Stimulated activated CD4-positive, alpha-beta T cell treated with anti-CD3 and anti-CD28 coated beads, Interleukin-4, amount 100 ng/mL, for 48 hours (primary cell): ENCODE measurements at regions not wholly inside any gene's neighbourhood (a gene's known extent, or its start where the extent isn't known, plus 50 kb on each side); places are given as distances from the start of the nearest gene placed in this dataset.
A peak's percentile ranks its signal among the peaks of the same experiment; 100 is the strongest.

ENCODE experiments used
- DNase-seq, 2 donors: peaks; one replicate each; pipeline ENCODE4 v3.0.0-alpha.2; 2020; ENCODE audit warnings: low read depth in 2 of 2

DNA sequence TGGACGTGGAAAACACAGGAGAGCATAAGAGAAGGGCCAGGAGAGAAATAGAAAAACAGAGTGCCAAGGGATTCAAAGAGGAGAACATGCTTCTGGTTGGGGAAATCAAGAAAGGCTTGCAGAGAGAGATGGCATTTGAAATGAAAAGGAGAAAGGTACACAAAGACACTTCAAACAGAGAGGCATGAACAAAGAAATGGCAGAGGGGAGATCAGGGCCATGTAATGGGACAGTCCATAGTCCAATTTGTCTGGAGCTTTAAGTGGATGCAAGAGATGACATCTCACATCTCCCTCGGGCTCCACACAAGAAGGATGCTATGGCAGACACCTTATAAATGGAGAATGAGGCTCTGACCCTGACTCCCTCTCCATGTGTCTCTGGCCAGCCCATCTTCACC is 331.1 kb downstream of the MLLT3 start:
- no peak for DNase-seq

DNA sequence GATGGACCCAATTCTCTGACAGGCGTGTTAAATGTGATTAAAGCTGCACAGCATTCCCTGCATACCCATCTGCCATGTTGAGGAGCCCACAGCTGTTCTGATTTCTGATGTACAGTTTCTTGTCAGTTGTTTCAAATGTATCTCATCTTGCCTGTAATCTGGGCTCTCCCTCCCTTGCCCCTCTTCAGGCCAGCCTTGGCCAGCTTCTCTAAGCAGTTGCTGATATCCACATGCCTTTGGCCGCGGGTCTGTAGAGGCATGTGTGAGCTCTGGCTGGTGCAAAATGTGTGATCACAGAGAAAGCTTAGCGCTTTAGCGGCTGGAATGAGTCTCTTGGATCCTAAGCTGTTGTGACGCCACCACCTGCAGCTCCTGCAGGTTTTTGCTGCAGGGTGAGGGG is 332.0 kb downstream of the MLLT3 start:
- DNase-seq = no peak

DNA sequence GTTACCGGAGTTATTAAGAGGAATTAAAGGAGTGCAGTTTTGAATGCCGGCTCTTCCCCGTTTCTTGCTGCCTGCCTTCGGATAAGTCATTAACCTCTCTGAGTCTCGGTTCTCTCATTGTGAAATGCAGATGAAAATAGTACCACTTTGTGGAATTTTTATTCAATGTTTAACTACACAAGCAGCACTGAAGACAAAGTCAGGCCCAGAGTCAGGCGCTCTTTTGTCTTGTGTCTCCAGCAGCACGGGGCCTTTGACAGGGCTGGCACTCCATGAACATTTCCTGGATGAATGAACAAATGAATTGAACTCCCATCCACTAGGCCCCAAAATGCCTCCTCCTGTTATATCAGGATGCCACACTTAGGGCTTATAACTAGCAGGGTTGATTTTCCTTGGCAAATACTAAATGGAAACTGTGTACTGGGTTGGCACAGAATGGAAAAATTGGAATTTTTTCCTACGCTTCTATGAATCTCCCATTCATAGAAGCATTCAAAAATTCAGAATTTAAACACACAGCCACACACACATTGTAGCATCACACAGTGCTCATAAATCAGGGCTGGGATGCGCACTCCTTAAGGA is 332.8 kb downstream of the MLLT3 start:
- DNase-seq = no peak

DNA sequence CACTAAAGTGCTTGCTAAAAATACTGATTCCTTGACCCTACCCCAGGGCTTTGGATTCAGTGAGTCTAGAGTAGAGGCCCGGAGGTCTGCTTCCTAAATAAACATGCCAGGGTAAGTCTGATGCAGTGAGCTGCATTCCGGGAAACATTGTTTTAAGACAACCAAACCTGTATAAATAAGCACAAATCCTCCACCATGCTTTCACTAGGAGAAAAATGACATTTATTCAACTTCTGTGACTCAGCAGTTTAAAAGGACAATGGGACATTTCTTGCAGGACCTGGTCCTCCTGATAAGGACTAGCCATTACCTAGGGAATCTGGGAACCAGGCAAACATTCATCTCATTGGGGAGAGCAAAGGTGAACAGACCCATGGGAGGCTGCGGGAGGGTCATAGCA is 335.3 kb downstream of the MLLT3 start:
- DNase-seq = no peak

DNA sequence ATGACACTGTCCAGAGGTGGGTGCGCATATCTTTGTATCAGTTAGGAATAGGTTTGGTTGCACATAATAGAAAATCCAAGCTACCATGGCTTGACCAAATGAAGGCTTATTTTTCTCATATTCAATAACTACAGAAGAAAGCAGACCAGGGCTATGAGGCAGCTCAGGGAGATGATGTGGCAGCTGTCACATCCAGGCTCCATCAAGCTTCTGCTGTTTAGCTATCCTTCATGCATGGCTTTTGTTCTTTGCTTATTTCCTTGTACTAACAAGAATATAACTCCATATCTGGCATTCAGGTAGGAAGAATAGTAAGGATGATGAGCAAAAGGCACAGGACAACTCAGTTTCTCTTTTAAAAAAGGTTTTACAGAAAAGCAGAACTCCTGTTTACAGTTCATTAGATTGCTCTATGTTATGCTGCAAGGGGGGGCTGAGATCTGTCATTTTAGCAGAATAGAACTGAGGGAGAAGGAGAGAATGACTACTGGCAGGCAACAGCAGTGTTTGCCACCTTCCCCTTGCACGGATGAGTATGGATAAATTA is 336.1 kb downstream of the MLLT3 start:
- no peak for DNase-seq

DNA sequence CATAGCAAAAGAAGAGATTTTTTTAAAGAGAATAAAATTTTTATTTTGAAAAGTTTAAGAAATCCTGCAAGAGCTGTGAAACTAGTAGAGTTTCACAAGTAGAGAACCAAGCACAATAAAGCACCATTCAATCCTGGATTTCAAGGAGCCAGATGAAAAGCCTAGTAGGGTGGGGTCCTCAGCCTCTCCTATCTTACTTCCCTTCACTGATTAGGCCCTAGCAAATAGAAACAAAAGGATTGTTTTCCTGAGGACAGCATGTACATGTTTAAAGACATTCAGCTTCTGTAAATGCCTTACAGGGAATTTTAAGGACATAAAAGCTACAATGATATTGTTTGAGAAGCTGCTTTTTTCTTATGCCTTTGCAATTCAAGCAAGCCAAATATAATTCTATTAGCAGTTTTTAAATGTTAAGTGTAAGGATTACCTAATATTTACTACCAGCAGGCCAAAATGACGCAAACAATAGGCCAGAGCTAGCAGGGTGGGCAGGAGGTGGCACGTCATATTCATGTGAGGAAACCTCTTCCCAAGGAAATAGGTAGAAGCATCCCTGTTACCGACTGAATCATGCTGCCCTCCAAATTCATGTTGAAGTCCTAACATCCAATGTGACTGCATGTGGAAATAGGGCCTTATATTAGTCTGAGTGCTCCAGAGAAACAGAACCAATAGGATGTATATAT is 337.6 kb downstream of the MLLT3 start:
- DNase-seq = no peak

DNA sequence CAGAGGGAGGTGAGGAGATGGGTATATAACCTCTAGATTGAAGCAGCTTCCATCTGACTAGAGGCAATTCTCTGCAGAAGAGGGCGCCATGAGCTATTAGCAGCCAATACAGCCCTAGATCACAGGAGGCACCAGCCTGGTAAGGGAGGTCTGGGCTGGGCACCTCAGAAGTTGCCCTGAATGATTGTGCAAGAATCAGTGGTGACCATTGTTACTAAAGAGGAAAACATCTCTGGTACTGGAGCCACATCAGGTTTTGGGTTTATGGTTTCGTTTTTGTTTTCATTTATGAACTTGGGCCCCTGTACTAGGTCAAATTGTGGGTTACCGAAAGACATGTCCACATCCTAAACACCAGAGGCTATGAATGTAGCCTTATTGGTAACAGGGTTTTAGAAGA is 342.0 kb downstream of the MLLT3 start:
- DNase-seq = no peak

DNA sequence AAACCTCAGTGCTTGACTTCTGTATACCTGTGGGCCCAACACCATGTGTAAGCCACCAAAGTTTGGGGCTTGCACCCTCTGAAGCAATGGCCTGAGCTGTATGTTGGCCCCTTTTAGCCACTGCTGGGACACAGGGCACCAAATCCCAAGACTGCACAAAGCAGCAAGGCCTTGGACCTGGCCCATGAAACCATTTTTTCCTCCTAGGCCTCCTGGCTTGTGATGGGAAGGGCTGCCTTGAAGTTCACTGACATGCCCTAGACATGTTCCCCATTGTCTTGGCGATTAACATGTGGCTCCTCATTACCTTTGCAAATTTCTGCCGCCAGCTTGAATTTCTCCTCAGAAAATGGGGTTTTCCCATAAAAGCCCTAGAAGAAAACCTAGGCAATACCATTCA is 345.5 kb downstream of the MLLT3 start:
- DNase-seq = no peak

DNA sequence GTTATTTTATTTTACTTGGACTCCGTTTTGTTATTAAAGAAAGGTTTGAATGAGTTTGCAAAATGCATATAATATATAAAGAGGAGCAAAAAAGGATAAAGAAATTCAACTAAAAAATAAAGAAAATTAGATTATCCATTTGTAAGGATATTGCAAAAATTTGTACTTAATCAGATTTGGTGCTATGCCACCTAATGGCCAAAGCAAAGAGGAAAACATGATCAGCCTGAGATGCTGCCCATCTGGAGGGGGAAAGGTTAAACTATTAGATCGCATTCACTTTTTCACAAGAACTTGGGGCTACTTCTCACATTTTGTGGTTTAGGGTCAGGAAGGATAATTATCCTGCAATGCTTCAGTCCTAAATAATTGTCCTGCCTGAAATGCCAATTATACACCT is 350.6 kb downstream of the MLLT3 start:
- no peak for DNase-seq

DNA sequence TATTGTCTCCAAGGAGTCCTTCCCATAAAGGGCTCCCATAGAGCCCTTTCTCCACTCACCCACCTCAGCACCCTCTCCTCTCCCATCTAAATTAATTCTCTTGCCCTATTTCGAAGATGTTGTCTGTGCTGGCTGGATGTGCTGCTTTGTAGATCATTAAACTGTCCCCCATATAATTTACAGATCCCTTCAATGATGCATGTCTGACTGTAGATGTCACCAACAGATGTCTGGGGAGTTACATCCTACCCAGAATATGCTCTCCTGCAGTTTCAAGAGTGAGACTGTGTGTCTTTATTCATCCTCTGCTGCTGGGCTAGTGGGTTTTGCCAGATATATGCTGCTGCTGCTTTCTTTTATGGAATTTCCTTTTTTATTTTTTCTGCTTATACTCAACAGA is 351.2 kb downstream of the MLLT3 start:
- no peak for DNase-seq

DNA sequence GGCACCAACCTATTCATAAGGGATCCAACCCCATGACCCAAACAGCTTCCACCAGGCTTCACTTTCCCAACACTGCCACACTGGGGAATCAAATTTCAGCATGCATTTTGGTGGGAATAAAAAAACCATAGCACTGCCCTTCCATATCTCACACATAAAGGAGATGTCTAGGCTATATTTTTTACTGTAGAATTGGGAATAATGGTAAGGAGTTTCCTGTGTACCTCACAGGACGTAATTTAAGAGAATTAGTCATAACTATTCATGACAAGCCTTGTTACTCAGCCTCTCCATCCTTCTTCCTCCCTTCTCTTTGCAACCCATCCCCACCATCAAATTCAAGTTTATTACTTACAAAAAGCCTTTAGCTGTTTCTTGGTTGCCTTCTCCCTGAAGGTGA is 352.1 kb downstream of the MLLT3 start:
- DNase-seq = no peak

DNA sequence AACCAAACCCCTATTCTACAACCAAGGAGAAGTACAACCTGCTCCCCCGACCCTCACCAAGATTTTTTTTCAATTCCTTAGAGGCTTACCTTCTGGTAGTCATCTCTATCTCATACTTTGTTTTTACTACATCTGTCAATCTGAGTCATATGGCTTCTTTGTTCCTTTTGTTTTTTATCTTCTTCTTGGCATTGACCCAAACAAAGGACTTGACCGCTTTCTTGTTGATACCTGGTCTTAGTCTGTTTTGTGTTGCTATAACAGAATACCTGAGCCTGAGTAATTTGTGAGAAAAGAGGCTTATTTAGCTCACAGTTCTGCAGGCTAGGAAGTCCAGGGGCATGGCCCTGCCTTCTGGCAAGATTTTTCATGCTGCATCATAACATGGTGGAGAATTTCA is 352.7 kb downstream of the MLLT3 start:
- no peak for DNase-seq

DNA sequence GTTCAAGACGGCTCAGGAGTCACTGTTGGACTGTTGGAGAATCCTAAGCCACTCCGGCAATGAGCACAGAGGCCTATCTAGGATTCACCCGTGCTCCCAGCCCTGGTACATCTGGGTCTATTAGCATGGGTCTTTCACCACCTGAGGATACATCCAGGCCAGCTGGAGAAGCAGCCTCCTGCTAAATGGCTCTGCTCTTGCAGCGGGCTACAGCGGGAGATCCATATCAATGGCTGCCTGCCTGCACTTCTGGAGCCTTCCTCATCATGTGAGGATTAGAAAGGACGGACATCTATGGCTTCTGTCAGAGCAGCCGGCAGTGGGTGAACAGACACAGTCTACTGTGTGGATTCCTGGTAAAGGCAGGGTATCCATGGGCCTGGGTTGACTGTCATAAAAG is 357.4 kb downstream of the MLLT3 start:
- no peak for DNase-seq

DNA sequence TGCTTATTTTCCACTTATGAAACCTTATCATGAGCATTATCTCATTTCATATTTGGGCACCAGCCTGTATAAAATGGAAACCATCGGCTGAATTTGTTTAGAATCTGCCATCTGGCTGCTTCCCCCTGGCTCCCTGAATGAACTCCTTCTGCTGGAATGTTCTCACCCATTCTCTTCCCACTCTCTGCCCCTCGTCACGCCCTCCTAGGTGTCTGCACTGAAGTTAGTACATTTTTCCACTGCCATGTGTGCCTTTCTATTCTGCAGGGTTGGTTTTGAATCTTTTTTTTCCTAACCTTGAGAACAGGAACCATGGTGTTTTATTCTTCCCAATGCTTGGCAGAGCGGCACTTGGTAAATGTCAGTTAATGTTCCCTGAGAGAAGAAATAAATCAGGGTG is 359.7 kb downstream of the MLLT3 start:
- no peak for DNase-seq

DNA sequence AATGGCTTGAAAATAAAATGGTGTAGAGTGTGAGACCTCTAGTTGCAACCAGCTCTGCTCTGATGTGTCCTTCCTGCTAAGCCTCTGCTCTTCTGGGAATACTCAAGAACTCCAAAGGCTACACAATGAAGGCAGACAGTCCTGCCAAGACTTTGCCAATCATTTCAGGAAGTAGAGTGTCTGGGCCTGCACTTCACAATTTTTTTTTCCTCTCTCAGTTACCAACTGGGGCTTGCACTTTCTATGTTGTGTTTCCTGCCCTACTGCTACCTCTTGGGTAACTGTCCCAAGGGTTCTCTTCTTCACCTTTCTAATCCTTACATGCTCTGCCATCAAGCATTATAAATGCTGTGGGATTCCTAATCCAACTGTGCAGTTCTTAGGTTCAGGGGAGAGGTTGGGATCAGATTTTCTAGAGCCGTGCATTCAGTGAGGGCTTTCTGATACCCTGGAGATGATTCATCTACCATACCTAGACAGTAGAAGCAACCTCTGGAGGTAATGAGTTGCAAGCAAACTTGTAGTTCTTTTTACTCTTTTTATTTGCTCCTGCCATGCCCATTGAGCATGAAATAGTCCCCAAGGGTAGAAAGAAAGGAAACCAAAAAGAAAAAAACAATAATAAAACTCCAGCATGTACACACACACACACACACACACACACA is 365.9 kb downstream of the MLLT3 start:
- DNase-seq = no peak

DNA sequence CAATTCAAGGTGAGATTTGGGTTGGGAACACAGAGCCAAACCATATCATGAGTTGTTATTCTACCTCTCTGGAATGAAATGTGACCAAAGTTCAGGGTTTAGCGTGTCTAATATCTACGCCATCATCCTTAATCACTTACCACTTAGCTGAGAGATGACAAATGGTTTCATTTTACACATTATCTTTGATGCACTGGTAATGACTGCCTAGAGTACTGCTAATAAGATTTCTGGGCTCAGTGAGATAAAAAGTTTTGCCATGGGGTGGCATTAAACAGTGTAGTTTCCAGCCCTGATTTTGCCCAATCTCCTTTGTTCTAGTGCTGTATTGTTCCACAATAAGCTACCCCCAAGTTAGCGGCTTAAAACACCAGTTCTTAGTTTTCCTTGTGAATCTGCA is 367.2 kb downstream of the MLLT3 start:
- no peak for DNase-seq

DNA sequence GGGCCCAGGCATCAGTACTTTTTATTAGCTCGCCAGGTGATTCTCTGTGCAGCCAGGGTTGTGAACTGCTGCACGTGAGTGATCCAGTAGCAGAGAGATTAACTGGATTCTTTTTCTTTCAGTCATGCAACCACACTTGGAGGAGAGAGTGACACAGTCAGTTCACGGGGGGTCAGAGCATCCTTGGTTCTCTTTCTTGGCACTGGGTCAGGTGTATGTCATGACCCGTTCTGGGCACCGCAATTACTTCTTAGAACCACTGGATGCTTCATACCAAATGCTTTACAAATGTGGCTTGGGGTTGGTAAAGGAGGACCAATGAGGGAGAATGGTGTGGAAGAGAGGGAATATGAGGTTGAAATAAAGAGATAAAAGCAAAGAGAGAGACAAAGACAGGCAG is 368.7 kb downstream of the MLLT3 start:
- DNase-seq = no peak

DNA sequence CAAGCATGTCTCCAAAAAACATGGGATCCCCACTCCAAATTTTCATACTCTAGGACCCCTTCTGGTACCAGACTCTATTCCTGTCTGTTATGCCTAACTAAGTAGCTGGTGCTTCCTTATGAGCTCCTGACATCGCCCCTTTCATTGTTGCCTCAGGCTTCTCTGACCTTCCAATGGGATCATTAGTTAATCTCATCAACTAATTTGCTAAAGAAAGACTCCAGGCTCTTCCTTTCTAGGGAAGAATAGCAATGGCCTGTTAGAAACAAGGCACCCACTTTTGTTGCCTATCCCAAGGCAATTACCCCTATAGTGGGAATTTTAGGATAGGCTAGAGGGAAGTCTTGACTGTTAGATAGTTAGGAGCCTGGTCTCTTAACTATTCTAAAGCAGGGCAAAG is 369.5 kb downstream of the MLLT3 start:
- DNase-seq = no peak

DNA sequence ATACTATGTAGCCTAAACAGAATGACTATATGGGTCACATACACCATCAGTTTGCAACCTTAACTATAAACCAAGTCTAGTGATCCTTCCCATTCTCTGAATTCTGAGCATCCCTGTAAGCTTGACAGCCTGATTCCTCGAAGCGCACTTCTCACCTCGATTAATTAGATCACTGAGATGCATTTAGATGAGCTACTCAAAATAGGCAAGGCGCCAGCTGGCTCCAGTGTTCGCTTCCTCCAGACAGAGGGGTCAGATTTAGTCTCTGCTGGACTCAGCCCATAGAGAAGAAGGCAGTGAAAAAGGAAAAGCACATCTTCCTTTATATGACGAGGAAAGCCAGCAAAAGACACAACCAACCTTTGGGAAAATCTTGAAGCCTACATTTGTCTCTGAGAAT is 371.5 kb downstream of the MLLT3 start:
- DNase-seq = no peak

DNA sequence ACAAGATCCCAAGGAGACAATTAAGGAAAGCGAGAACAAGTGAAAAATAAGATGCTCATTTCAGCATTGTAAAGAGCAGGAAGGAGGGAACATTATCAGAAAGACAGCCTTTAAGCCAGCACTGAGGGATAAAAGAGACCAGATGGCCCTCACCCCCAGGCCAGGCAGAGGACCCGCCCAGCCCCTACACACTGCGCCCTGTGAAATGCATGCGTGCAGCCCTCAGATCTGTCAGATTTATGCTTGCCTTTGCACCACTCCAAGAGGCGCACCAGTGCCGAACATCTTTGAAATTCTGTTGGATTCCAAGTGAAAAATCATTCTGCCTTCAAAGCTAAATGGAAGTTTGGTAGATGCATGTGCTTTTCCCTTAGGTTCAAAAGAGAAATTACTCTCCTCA is 378.0 kb downstream of the MLLT3 start:
- no peak for DNase-seq

DNA sequence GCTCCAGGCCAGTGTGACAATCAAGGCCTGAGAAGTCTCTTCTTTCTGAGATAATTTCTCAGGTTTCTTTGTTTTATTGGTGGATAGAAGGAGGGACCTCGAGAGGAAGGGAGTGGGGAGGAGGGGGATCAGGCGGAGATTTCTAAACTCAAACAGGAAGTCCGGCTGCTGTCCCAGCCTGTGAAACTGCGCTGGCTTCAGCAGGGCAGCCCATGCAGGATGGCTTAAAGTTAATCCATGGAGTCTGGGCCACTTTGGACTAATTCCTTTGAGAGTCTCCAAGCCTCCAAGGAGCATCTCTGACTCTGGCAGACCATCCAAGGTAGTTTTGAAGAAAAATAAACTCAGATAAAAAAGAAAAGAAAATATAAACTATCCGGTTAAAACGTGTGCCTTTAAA is 378.5 kb downstream of the MLLT3 start:
- DNase-seq = no peak

DNA sequence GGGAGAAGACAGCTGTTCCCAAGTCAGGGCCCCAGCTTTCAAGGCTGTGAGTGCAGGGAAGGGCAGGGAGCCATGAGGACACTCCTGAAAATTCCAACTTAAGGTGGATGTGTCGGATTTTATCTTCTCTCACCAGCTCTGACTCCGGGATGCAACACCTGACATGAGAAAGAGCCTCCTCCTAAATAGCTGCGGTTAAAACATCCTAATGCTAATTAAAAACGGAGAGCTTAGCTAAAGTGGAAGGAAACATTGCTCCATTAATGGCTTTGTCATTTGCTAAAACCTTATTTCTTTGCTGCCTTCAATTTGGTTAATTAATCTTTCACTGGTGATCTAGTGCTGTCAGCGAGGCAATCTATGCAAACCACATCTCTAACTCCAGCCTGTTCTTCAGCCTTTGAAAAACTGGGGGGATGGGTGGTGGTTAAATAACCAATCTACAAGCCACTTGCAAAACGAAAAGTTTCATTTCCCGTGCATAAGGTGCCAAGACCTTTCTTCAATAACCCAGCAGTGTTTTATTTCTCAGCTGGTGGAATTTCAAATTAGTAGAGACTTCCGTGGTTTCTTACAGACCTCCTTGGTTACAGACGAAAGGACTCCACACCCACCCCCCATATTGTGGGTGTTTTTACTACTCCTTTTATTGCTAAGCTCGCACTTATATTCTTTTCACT is 379.6 kb downstream of the MLLT3 start:
- DNase-seq = peak in 1 of 2 donors; percentile 27

DNA sequence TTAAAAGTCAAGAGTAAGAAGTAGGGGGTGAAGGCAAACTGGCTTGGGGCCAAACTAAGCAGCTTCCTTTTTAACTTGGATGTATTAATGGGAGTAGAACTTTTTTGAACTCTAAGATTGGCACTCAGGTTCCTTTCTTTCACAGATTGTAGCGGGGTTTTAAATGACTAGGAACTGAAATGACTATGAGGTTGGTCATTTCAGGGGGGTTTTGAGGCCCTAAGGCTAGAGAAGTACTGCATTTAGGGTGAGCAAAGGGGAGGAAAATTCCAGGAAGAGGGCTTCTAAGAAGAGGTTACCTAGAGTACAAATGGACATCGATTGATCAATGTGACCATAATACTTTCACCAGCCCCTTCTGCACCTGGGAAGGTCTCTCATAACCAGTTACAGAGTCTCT is 381.8 kb downstream of the MLLT3 start:
- no peak for DNase-seq
